Mesenchymal stem cell (in vitro differentiated cells and primary cell): ENCODE measurements at regions not wholly inside any gene's neighbourhood (a gene's known extent, or its start where the extent isn't known, plus 50 kb on each side); places are given as distances from the start of the nearest gene placed in this dataset.

Source experiments
- DNase-seq: peaks from one replicate; pipeline ENCODE4 v3.0.0-alpha.2; 2013
- H2AFZ ChIP-seq: one replicate; pipeline ENCODE4 v1.6.1; 2013; ENCODE audit warnings: low read depth, mild to moderate bottlenecking, control low read depth, inconsistent platforms, low read length, moderate library complexity
- H2AK5ac ChIP-seq: 2 replicates; pipeline ENCODE4 v1.6.1; 2013; ENCODE audit warnings: low read length, moderate library complexity, mild to moderate bottlenecking, inconsistent platforms; ENCODE audit not compliant: severe bottlenecking
- H2BK120ac ChIP-seq: one replicate; pipeline ENCODE4 v1.6.1; 2013; ENCODE audit warnings: low read depth, mild to moderate bottlenecking, inconsistent platforms, low read length, moderate library complexity
- H2BK12ac ChIP-seq, 2 experiments: one replicate each; pipeline ENCODE4 v1.6.1; 2013; ENCODE audit warnings: inconsistent platforms in 2 of 2, low read length in 2 of 2, mild to moderate bottlenecking in 2 of 2, moderate library complexity in 2 of 2, control low read depth in 1 of 2
- H2BK15ac ChIP-seq: one replicate; pipeline ENCODE4 v1.6.1; 2013; ENCODE audit warnings: mild to moderate bottlenecking, low read depth, inconsistent platforms; ENCODE audit not compliant: poor library complexity, severe bottlenecking
- H2BK5ac ChIP-seq: 2 replicates; pipeline ENCODE4 v1.6.1; 2013; ENCODE audit warnings: low read depth, mild to moderate bottlenecking, low read length, control low read depth, inconsistent platforms; ENCODE audit not compliant: poor library complexity, severe bottlenecking
- H3K14ac ChIP-seq, 2 experiments: one replicate each; pipeline ENCODE4 v1.6.1; 2013; ENCODE audit warnings: inconsistent platforms in 2 of 2, low read length in 2 of 2, control low read depth in 1 of 2, mild to moderate bottlenecking in 1 of 2, moderate library complexity in 1 of 2
- H3K18ac ChIP-seq, 2 experiments: one replicate each; pipeline ENCODE4 v1.6.1; 2013; ENCODE audit warnings: inconsistent platforms in 2 of 2, low read length in 2 of 2, control low read depth in 1 of 2, low read depth in 1 of 2, mild to moderate bottlenecking in 1 of 2
- H3K23ac ChIP-seq, 2 experiments: one replicate each; pipeline ENCODE4 v1.6.1; 2013; ENCODE audit warnings: inconsistent platforms in 2 of 2, low read length in 2 of 2, mild to moderate bottlenecking in 2 of 2, moderate library complexity in 2 of 2, control low read depth in 1 of 2
- H3K27ac ChIP-seq: 2 replicates; pipeline ENCODE4 v1.5.1; 2013; ENCODE audit warnings: mild to moderate bottlenecking, moderate library complexity, low read length, control low read depth, inconsistent platforms; ENCODE audit not compliant: poor library complexity, severe bottlenecking
- H3K27me3 ChIP-seq, 2 experiments: 2 replicates each; pipeline versions ENCODE4 v1.6.1 to v1.7.0; 2013; ENCODE audit warnings: low read length in 2 of 2, mild to moderate bottlenecking in 2 of 2, moderate library complexity in 2 of 2, control low read depth in 1 of 2, inconsistent platforms in 1 of 2; ENCODE audit not compliant: control insufficient read depth in 1 of 2, insufficient read depth in 1 of 2
- H3K36me3 ChIP-seq, 2 experiments: 2 replicates each; pipeline versions ENCODE4 v1.6.1 to v1.7.0; 2013; ENCODE audit warnings: low read length in 2 of 2, control low read depth in 1 of 2, inconsistent platforms in 1 of 2, low read depth in 1 of 2, mild to moderate bottlenecking in 1 of 2; ENCODE audit not compliant: insufficient read depth in 2 of 2, control insufficient read depth in 1 of 2
- H3K4ac ChIP-seq, 2 experiments: one replicate each; pipeline ENCODE4 v1.6.1; 2013; ENCODE audit warnings: inconsistent platforms in 2 of 2, low read length in 2 of 2, mild to moderate bottlenecking in 2 of 2, moderate library complexity in 2 of 2, control low read depth in 1 of 2, low read depth in 1 of 2
- H3K4me1 ChIP-seq: 2 replicates; pipeline ENCODE4 v1.6.1; 2013; ENCODE audit warnings: low read depth, low read length, control low read depth; ENCODE audit not compliant: control insufficient read depth, insufficient read depth
- H3K4me2 ChIP-seq: 2 replicates; pipeline ENCODE4 v1.6.1; 2013; ENCODE audit warnings: low read length, mild to moderate bottlenecking, inconsistent platforms; ENCODE audit not compliant: poor library complexity, severe bottlenecking
- H3K4me3 ChIP-seq, 2 experiments: 2 replicates each; pipeline versions ENCODE4 v1.5.1 to v1.7.0; 2013; ENCODE audit warnings: low read length in 2 of 2, mild to moderate bottlenecking in 2 of 2, control low read depth in 1 of 2, low read depth in 1 of 2; ENCODE audit not compliant: insufficient read depth in 1 of 2
- H3K79me1 ChIP-seq: replicated peaks from 2 replicates; pipeline ENCODE4 v1.6.1; 2013; ENCODE audit warnings: mild to moderate bottlenecking, control low read depth, low read length, inconsistent platforms; ENCODE audit not compliant: poor library complexity, severe bottlenecking
- H3K9ac ChIP-seq: 2 replicates; pipeline ENCODE4 v1.7.0; 2013; ENCODE audit warnings: mild to moderate bottlenecking, low read length, moderate library complexity
- H3K9me3 ChIP-seq: 2 replicates; pipeline ENCODE4 v1.7.0; 2013; ENCODE audit warnings: mild to moderate bottlenecking, low read length; ENCODE audit not compliant: control insufficient read depth
- H4K8ac ChIP-seq: one replicate; pipeline ENCODE4 v1.6.1; 2013; ENCODE audit warnings: inconsistent platforms, mild to moderate bottlenecking, low read length, moderate library complexity
- H4K91ac ChIP-seq: one replicate; pipeline ENCODE4 v1.6.1; 2013; ENCODE audit warnings: mild to moderate bottlenecking, low read length, inconsistent platforms
- WGBS: methylation state at CpG from one replicate; pipeline ENCODE4 v1.1.7; 2013; ENCODE audit warnings: mixed read lengths; 5-methylcytosine and 5-hydroxymethylcytosine counted together

GRCh38 chr9:10858817-10859216 is 246.0 kb upstream of the PTPRD start:
- H3K4me1 ChIP-seq = no peaks in the 10 kb centered on the region
- H2BK5ac ChIP-seq = no peak overlapping the region
- WGBS = 100% methylated on average over 1 of the region's 1 CpG

DNA sequence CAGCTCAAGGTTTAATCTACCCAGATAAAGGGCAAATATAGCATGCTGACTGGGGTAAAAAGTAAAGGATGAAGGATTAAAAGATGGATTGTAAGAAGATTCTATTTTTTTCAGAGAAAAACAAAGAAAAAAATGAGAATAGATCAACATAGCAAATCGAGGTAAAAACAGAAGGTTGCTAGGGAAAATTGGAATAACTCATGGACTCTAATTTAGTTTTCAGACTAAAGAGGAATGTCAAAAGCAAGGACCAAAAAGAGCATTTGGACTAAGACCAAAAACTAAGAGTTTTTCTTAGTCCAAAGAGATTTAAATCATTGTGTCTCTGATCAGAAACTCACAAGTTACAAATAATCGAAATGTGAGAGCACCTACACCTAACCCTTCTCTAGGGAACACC is 250.7 kb upstream of the PTPRD start:
- H3K4me1 ChIP-seq = no peaks in the 10 kb centered on the region
- H2BK15ac ChIP-seq = no peak overlapping the region
- H2BK12ac ChIP-seq = no peak overlapping the region
- no peak for DNase-seq
- H2AFZ ChIP-seq = no peak overlapping the region
- no peak overlapping the region for H3K14ac ChIP-seq
- H4K91ac ChIP-seq = no peak overlapping the region
- no peak overlapping the region for H2BK5ac ChIP-seq
- H4K8ac ChIP-seq = no peak overlapping the region
- no peaks in the 10 kb centered on the region for H3K9me3 ChIP-seq
- H3K79me1 ChIP-seq = no peaks in the 10 kb centered on the region
- 91% methylated on average over 1 of the region's 2 CpGs for WGBS
- H3K36me3 ChIP-seq = no peaks in the 10 kb centered on the region
- no peak overlapping the region for H3K23ac ChIP-seq
- H3K27ac ChIP-seq = no peak overlapping the region
- H3K4ac ChIP-seq = no peak overlapping the region
- H3K4me3 ChIP-seq = no peak overlapping the region
- H3K27me3 ChIP-seq = no peaks in the 10 kb centered on the region
- no peak overlapping the region for H2BK120ac ChIP-seq
- H3K9ac ChIP-seq = no peak overlapping the region
- H3K18ac ChIP-seq = no peak overlapping the region
- no peak overlapping the region for H3K4me2 ChIP-seq
- H2AK5ac ChIP-seq = no peak overlapping the region

More at GRCh38 chr9:10858817-10859216, 246.0 kb upstream of the PTPRD start:
- Histone ChIP-seq H3K23ac (no peak overlapping the region), H3K14ac (no peak overlapping the region), H3K9ac (no peak overlapping the region), H4K91ac (no peak overlapping the region), H2AK5ac (no peak overlapping the region), H2BK12ac (no peak overlapping the region), H3K27me3 (no peaks in the 10 kb centered on the region), H2BK15ac (no peak overlapping the region), H3K18ac (no peak overlapping the region), H3K79me1 (no peaks in the 10 kb centered on the region), H3K36me3 (no peaks in the 10 kb centered on the region), H3K9me3 (no peaks in the 10 kb centered on the region), H3K4ac (no peak overlapping the region), H2BK120ac (no peak overlapping the region), H3K27ac (no peak overlapping the region), H2AFZ (no peak overlapping the region), H3K4me2 (no peak overlapping the region), H4K8ac (no peak overlapping the region), H3K4me3 (no peak overlapping the region)
- no peak for DNase-seq

DNA sequence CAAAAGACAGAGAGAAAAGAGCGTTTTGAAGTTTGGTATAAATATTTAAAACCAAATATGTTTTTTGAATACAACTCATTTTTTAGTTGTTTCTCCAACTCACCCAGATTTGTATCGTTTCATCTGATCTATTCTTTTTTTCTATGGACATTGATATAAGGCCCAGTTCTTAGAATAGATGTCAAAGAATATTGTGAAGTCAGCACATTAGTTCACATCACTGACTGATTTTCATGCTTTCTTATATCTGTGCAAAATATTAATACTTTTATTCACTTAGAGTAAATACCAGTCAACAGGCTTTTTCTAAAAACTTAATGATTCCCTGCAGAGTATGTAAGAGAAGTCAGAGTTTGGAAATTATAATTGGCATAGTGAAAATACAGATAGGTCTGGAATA is 254.4 kb upstream of the PTPRD start:
- no peak overlapping the region for H4K91ac ChIP-seq
- H3K23ac ChIP-seq = no peak overlapping the region
- H3K4ac ChIP-seq = no peak overlapping the region
- no peaks in the 10 kb centered on the region for H3K79me1 ChIP-seq
- no peak overlapping the region for H3K9ac ChIP-seq
- no peak overlapping the region for H3K18ac ChIP-seq
- no CpG with 5 or more reads among the region's 2 CpGs for WGBS
- H2AFZ ChIP-seq = no peak overlapping the region
- H3K4me2 ChIP-seq = no peak overlapping the region
- no peak overlapping the region for H3K14ac ChIP-seq
- H2BK12ac ChIP-seq = no peak overlapping the region
- no peak overlapping the region for H3K27ac ChIP-seq
- no peak overlapping the region for H2BK15ac ChIP-seq
- DNase-seq = no peak
- H2BK5ac ChIP-seq = no peak overlapping the region
- no peaks in the 10 kb centered on the region for H3K36me3 ChIP-seq
- peaks cover 5% of the 10 kb centered on the region for H3K9me3 ChIP-seq
- H2AK5ac ChIP-seq = no peak overlapping the region
- no peak overlapping the region for H3K4me3 ChIP-seq
- no peaks in the 10 kb centered on the region for H3K27me3 ChIP-seq
- H3K4me1 ChIP-seq = no peaks in the 10 kb centered on the region
- no peak overlapping the region for H2BK120ac ChIP-seq
- H4K8ac ChIP-seq = no peak overlapping the region

GRCh38 chr9:10869687-10870086 is 256.9 kb upstream of the PTPRD start:
- Histone ChIP-seq H3K4me1 (no peaks in the 10 kb centered on the region), H2BK5ac (no peak overlapping the region), H4K8ac (no peak overlapping the region), H3K27me3 (no peaks in the 10 kb centered on the region), H3K23ac (no peak overlapping the region), H3K4me2 (no peak overlapping the region), H4K91ac (no peak overlapping the region), H3K36me3 (no peaks in the 10 kb centered on the region), H2AK5ac (no peak overlapping the region), H3K14ac (no peak overlapping the region), H3K4me3 (no peak overlapping the region), H2BK12ac (no peak overlapping the region), H3K27ac (no peak overlapping the region), H3K4ac (no peak overlapping the region), H3K9me3 (peaks cover 5% of the 10 kb centered on the region), H3K18ac (no peak overlapping the region), H2BK15ac (no peak overlapping the region), H3K79me1 (no peaks in the 10 kb centered on the region), H2AFZ (no peak overlapping the region), H2BK120ac (no peak overlapping the region), H3K9ac (no peak overlapping the region)
- DNase-seq = no peak
